ENCODE measurements at regions not wholly inside any gene's neighbourhood (a gene's known extent, or its start where the extent isn't known, plus 50 kb on each side); places are given as distances from the start of the nearest gene placed in this dataset.
"Not testable (repeated sequence)": the region's sequence is repeated elsewhere in the genome, so short reads cannot be mapped to it uniquely, and the experiment has no call there.

GRCh38 chr2:111320965-111321364 lies 200.3 kb downstream of the BCL2L11 start:
- DNase-seq: not testable (repeated sequence)

- DNase-seq: not testable (repeated sequence)
Observed at GRCh38 chr2:111323384-111323783, 202.7 kb downstream of the BCL2L11 start.

- not testable (repeated sequence) for DNase-seq
Observed at GRCh38 chr2:111327726-111328125, 207.0 kb downstream of the BCL2L11 start.

- DNase-seq: not testable (repeated sequence)
Observed at GRCh38 chr2:111329309-111329708, 208.6 kb downstream of the BCL2L11 start.

GRCh38 chr2:111331099-111331724 lies 210.5 kb downstream of the BCL2L11 start:
- not testable (repeated sequence) for DNase-seq

- not testable (repeated sequence) for DNase-seq
Observed at GRCh38 chr2:111335220-111335907, 214.7 kb downstream of the BCL2L11 start.

- not testable (repeated sequence) for DNase-seq
Observed at GRCh38 chr2:111338474-111338873, 217.8 kb downstream of the BCL2L11 start.

GRCh38 chr2:111339476-111339875 lies 218.8 kb downstream of the BCL2L11 start:
- DNase-seq: not testable (repeated sequence)

GRCh38 chr2:111344590-111344989 lies 223.9 kb downstream of the BCL2L11 start:
- DNase-seq: not testable (repeated sequence)

GRCh38 chr2:111345439-111345838 lies 224.7 kb downstream of the BCL2L11 start:
- DNase-seq: not testable (repeated sequence)

GRCh38 chr2:111346018-111346930 lies 225.6 kb downstream of the BCL2L11 start:
- not testable (repeated sequence) for DNase-seq

GRCh38 chr2:111347695-111348094 lies 227.0 kb downstream of the BCL2L11 start:
- not testable (repeated sequence) for DNase-seq

GRCh38 chr2:111348316-111348715 lies 227.6 kb downstream of the BCL2L11 start:
- DNase-seq: not testable (repeated sequence)

- DNase-seq: not testable (repeated sequence)
Observed at GRCh38 chr2:111355022-111355817, 234.5 kb downstream of the BCL2L11 start.

- not testable (repeated sequence) for DNase-seq
Observed at GRCh38 chr2:111355823-111356511, 235.3 kb downstream of the BCL2L11 start.

- not testable (repeated sequence) for DNase-seq
Observed at GRCh38 chr2:111356512-111357031, 235.9 kb downstream of the BCL2L11 start.

GRCh38 chr2:111365986-111366640 lies 245.4 kb downstream of the BCL2L11 start:
- DNase-seq: not testable (repeated sequence)

- DNase-seq: not testable (repeated sequence)
Observed at GRCh38 chr2:111366641-111367029, 245.9 kb downstream of the BCL2L11 start.

GRCh38 chr2:111367080-111367479 lies 246.4 kb downstream of the BCL2L11 start:
- DNase-seq: not testable (repeated sequence)

GRCh38 chr2:111367871-111368270 lies 247.2 kb downstream of the BCL2L11 start:
- not testable (repeated sequence) for DNase-seq

GRCh38 chr2:111368288-111368687 lies 247.6 kb downstream of the BCL2L11 start:
- DNase-seq: not testable (repeated sequence)
